Gastroesophageal sphincter (tissue), 3 donors: ENCODE measurements at regions not wholly inside any gene's neighbourhood (a gene's known extent, or its start where the extent isn't known, plus 50 kb on each side); places are given as distances from the start of the nearest gene placed in this dataset.

Source experiments
- CTCF ChIP-seq, 4 experiments: fragments of 200-600 bp in 2 of 4; fragments of 450-650 bp in 2 of 4; sonication (generic) in 1 of 4; IDR thresholded peaks; one replicate each; pipeline ENCODE4 v1.5.1; 2017 to 2019; ENCODE audit warnings: antibody characterized with exemption in 4 of 4, mild to moderate bottlenecking in 2 of 4, moderate library complexity in 2 of 4
- EP300 ChIP-seq: sonication (generic); formaldehyde crosslinking; IDR thresholded peaks from one replicate; pipeline ENCODE4 v1.6.1; 2017; ENCODE audit warnings: antibody characterized with exemption, mild to moderate bottlenecking
- POLR2A ChIP-seq, 2 donors: fragments of 450-650 bp; IDR thresholded peaks; one replicate each; pipeline ENCODE4 v1.6.1; 2017; ENCODE audit warnings: antibody characterized with exemption in 2 of 2, mild to moderate bottlenecking in 2 of 2, moderate library complexity in 1 of 2

GRCh38 chr4:31041385-31041784, 321.2 kb downstream of the PCDH7 start:
- TF ChIP-seq CTCF (IDR thresholded peaks at IDR 0.05) (no peak), POLR2A (IDR thresholded peaks at IDR 0.05) (no peak), EP300 (no peak)
